SJSA1 (cell line): ENCODE measurements at regions not wholly inside any gene's neighbourhood (a gene's known extent, or its start where the extent isn't known, plus 50 kb on each side); places are given as distances from the start of the nearest gene placed in this dataset.

Experiments
- DNase-seq, 2 experiments: peaks; one replicate each; pipeline ENCODE4 v3.0.0-alpha.2; 2015 to 2020; ENCODE audit warnings: low spot score in 2 of 2, low read depth in 1 of 2
- H3K27ac ChIP-seq: fragments of 250-450 bp; sonication (Bioruptor Pico); 2 replicates; pipeline ENCODE4 v1.5.1; 2020; ENCODE audit warnings: mild to moderate bottlenecking, moderate library complexity
- H3K27me3 ChIP-seq: fragments of 250-450 bp; sonication (Bioruptor Pico); replicated peaks from 2 replicates; pipeline ENCODE4 v1.5.1; 2020; ENCODE audit warnings: mild to moderate bottlenecking, moderate library complexity
- H3K36me3 ChIP-seq: fragments of 250-450 bp; sonication (Bioruptor Pico); 2 replicates; pipeline ENCODE4 v1.5.1; 2020; ENCODE audit warnings: mild to moderate bottlenecking
- H3K4me1 ChIP-seq: fragments of 250-450 bp; sonication (Bioruptor Pico); replicated peaks from 2 replicates; pipeline ENCODE4 v1.6.1; 2021; ENCODE audit warnings: mild to moderate bottlenecking
- H3K4me3 ChIP-seq: fragments of 250-450 bp; sonication (Bioruptor Pico); 2 replicates; pipeline ENCODE4 v1.5.1; 2020; ENCODE audit warnings: mild to moderate bottlenecking
- H3K9me3 ChIP-seq: fragments of 250-450 bp; sonication (Bioruptor Pico); replicated peaks from 2 replicates; pipeline ENCODE4 v1.5.1; 2020; ENCODE audit warnings: mild to moderate bottlenecking

- Histone ChIP-seq H3K27ac (no peak overlapping the region), H3K4me3 (no peak overlapping the region)
- peak in 1 of 2 experiments; percentile 37 for DNase-seq
Observed at GRCh38 chr4:17058916-17059741, 160.7 kb upstream of the LDB2 start.

GRCh38 chr4:17058536-17058915 is 160.1 kb upstream of the LDB2 start:
- H3K4me1 ChIP-seq: peaks cover 20% of the 10 kb centered on the region
- H3K9me3 ChIP-seq: no peaks in the 10 kb centered on the region
- H3K27ac ChIP-seq: no peak overlapping the region
- no peak overlapping the region for H3K4me3 ChIP-seq
- no peaks in the 10 kb centered on the region for H3K36me3 ChIP-seq
- no peaks in the 10 kb centered on the region for H3K27me3 ChIP-seq
- no peak for DNase-seq

More at GRCh38 chr4:17058916-17059741, 160.7 kb upstream of the LDB2 start:
- Histone ChIP-seq H3K36me3 (no peaks in the 10 kb centered on the region), H3K9me3 (no peaks in the 10 kb centered on the region), H3K4me1 (peaks cover 26% of the 10 kb centered on the region), H3K27me3 (no peaks in the 10 kb centered on the region)

DNA sequence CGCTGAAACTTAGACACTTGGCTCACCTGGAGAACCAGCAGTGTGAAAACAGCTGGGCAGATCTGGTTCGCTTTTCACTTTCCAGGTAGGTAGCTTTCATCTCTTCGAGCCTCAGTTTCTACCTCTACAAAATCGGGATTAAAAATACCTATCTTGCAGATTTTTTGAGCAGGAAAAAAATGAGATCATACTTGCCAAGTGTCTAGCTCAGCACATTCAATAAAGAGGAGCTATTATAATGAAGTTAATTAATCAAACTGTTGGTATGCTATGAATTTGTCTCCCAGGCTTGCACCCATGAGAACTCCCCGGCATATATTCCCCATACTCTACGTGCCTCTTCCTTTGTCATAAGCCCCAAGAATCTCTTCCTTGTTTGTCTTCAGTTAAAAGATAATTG is 158.6 kb upstream of the LDB2 start:
- Histone ChIP-seq H3K27ac (no peak overlapping the region), H3K36me3 (no peaks in the 10 kb centered on the region)
- no peak for DNase-seq

GRCh38 chr4:17055788-17056187 is 157.3 kb upstream of the LDB2 start:
- no peaks in the 10 kb centered on the region for H3K9me3 ChIP-seq
- no peak overlapping the region for H3K27ac ChIP-seq
- H3K36me3 ChIP-seq: no peaks in the 10 kb centered on the region
- peak in 1 of 2 experiments; percentile 28 for DNase-seq
- H3K4me3 ChIP-seq: no peak overlapping the region
- H3K4me1 ChIP-seq: peaks cover 13% of the 10 kb centered on the region
- no peaks in the 10 kb centered on the region for H3K27me3 ChIP-seq

More for the DNA sequence above, 158.6 kb upstream of the LDB2 start:
- peaks cover 13% of the 10 kb centered on the region for H3K4me1 ChIP-seq
- no peaks in the 10 kb centered on the region for H3K27me3 ChIP-seq
- H3K4me3 ChIP-seq: no peak overlapping the region
- H3K9me3 ChIP-seq: no peaks in the 10 kb centered on the region

GRCh38 chr4:17045866-17046265 is 147.4 kb upstream of the LDB2 start:
- Histone ChIP-seq H3K4me3 (no peak overlapping the region), H3K27ac (no peak overlapping the region), H3K9me3 (0 out of 2 replicates have a peak, but pooled peaks cover 6% of the 10 kb centered on the region), H3K27me3 (no peaks in the 10 kb centered on the region), H3K36me3 (no peaks in the 10 kb centered on the region), H3K4me1 (no peaks in the 10 kb centered on the region)
- DNase-seq: no peak

- Histone ChIP-seq H3K36me3 (no peaks in the 10 kb centered on the region), H3K27ac (no peak overlapping the region), H3K9me3 (no peaks in the 10 kb centered on the region), H3K4me1 (no peaks in the 10 kb centered on the region), H3K4me3 (no peak overlapping the region), H3K27me3 (no peaks in the 10 kb centered on the region)
- no peak for DNase-seq
Observed at GRCh38 chr4:17038510-17039176, 140.2 kb upstream of the LDB2 start.

DNA sequence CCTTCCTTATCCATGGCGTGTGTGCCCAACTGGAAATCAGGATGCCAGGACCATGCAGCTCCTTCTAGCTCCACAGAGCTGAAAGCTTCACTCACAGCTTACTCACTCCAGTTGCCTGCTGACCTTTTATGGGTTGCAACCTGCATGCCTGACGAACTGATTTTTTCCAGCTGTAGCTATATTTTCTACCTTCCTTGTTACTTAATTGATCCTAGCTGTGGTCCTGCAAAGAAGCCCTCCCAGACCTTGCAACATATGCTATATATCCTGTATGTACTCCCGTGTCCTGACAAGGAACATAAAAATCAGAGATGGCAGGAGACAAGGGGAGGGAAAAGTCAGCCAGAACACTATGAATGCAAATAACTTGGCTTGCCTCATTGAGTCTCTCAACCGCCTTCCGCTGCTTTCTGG is 135.3 kb upstream of the LDB2 start:
- Histone ChIP-seq H3K4me1 (peaks cover 29% of the 10 kb centered on the region), H3K9me3 (no peaks in the 10 kb centered on the region), H3K36me3 (no peaks in the 10 kb centered on the region), H3K27me3 (no peaks in the 10 kb centered on the region), H3K27ac (no peak overlapping the region), H3K4me3 (no peak overlapping the region)
- DNase-seq: no peak

DNA sequence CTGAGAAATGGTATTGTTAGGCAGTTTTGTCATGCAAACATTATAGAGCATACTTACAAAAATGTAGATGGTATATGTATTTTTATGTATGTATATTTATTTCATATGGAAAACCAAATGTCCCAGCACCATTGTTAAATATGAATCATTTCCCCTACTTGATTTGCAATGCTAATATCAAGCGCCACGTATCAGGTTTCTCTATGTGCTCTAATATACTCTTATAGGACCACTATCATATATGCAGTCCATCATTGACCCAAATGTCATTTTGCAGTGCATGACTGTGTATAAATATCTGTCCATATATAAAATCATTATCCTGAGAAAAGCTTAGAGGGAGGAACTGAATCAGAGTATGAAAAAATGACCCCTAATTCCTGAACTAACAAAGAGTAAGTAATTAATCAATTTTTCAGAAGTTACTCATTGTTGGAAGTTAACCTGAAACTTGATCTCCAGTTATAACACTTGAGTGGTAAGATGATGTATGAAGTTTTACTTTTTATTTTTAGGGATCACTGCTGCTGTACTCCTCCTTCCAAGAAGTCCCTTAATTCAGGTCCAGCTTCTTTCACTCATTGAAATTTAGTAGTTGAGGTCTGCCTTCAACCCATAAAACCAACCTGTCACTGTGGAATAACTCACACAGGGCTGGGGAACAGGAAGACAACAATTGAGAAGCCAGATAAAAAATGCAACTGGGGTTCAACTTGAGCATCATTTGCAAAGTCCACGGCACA is 134.8 kb upstream of the LDB2 start:
- Histone ChIP-seq H3K9me3 (peaks cover 3% of the 10 kb centered on the region; the same call in 1 of the 2 replicates), H3K4me3 (no peak overlapping the region), H3K27ac (no peak overlapping the region), H3K27me3 (no peaks in the 10 kb centered on the region), H3K36me3 (no peaks in the 10 kb centered on the region), H3K4me1 (peaks cover 33% of the 10 kb centered on the region)
- no peak for DNase-seq

DNA sequence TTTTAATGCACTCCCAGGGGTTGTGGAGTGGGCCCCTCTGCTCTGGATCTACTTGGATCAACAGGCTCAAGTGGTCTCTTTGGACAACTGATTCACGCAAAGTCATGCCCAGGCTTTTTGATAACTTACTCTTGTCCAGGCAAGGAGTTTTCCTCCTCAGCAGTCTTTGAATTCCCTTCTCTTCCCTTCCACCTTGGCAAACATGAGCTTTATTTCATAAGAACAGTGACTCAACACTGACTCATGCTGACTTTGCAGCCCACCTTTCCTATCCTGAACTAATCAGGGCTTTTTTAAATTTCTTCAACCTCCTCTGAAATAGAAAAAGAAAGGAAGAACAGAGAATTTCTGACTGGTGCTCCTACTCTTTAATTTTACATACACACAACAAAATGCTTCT is 132.1 kb upstream of the LDB2 start:
- DNase-seq: peak; percentile 67 to 91
- Histone ChIP-seq H3K4me1 (peaks cover 48% of the 10 kb centered on the region), H3K27ac (peak overlapping the region; percentile 78), H3K9me3 (peaks cover 8% of the 10 kb centered on the region; the same call in 1 of the 2 replicates), H3K36me3 (no peaks in the 10 kb centered on the region), H3K4me3 (no peak overlapping the region), H3K27me3 (no peaks in the 10 kb centered on the region)

DNA sequence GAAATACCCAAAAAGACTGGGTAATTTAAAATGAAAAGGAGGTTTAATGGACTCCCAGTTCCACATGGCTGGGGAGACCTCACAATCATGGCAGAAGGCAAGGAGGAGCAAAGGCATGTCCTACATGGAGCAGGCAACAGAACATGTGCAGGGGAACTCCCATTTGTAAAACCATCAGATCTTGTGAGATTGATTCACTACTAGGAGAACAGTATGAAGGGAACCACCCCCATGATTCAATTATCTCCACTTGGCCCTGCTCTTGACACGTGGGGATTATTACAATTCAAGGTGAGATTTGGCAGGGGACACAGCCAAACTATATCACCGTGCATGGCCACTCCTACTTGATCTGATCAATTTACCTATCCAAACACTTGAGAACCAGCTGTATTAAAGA is 131.5 kb upstream of the LDB2 start:
- no peak for DNase-seq
- H3K36me3 ChIP-seq: no peaks in the 10 kb centered on the region
- H3K4me3 ChIP-seq: no peak overlapping the region
- H3K27ac ChIP-seq: peak overlapping the region; percentile 78
- H3K9me3 ChIP-seq: peaks cover 8% of the 10 kb centered on the region; the same call in 1 of the 2 replicates
- peaks cover 48% of the 10 kb centered on the region for H3K4me1 ChIP-seq
- H3K27me3 ChIP-seq: no peaks in the 10 kb centered on the region

DNA sequence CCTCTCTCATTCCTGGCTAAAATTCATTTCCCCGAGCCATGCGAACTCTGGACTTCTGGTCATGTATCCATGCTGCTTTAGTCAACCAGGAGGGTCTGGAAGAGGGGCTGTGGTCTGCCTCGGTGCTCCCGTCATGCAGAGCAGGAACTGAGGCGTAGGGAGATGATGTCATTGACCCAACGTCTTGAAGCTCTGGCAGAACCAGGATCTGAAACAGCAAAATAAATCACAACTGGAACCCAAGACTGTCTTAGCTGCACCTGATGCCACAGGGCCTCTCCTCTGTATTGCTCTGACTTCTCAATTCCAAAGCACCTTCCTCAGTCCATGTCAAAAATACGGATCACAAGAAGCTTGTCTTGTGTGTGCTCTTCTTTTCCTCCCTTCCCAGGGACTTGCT is 131.0 kb upstream of the LDB2 start:
- no peak for DNase-seq
- Histone ChIP-seq H3K36me3 (no peaks in the 10 kb centered on the region), H3K9me3 (peaks cover 8% of the 10 kb centered on the region; the same call in 1 of the 2 replicates), H3K4me3 (no peak overlapping the region), H3K27me3 (no peaks in the 10 kb centered on the region), H3K27ac (peak overlapping the region; percentile 78), H3K4me1 (peaks cover 48% of the 10 kb centered on the region)

DNA sequence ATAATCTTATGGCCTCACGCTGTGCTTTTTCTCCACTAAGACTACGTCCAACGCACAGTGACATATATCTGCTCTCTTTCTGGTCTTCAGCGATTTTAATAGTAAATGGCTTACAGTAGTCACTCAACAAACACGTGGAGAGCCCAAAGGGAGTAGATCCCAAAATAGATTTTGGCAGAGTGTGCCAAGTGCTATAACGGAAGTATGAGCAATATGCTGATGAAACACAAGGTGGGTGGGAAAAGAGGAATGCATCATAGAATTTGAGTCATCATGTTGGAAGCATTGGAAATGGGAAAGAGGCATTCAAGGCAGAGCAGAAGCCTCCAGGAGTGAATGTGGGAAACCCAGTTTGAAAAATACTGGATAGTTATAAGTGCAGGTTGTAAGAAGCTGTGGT is 129.1 kb upstream of the LDB2 start:
- Histone ChIP-seq H3K27ac (peak overlapping the region; percentile 73), H3K36me3 (no peaks in the 10 kb centered on the region), H3K4me1 (peaks cover 48% of the 10 kb centered on the region), H3K27me3 (no peaks in the 10 kb centered on the region), H3K4me3 (no peak overlapping the region), H3K9me3 (peaks cover 8% of the 10 kb centered on the region; the same call in 1 of the 2 replicates)
- DNase-seq: peak; percentile 87 to 94

GRCh38 chr4:17024425-17024824 is 126.0 kb upstream of the LDB2 start:
- DNase-seq: no peak

More at GRCh38 chr4:17024425-17024824, 126.0 kb upstream of the LDB2 start:
- peaks cover 21% of the 10 kb centered on the region for H3K4me1 ChIP-seq
- no peak overlapping the region for H3K4me3 ChIP-seq
- H3K27me3 ChIP-seq: no peaks in the 10 kb centered on the region
- H3K9me3 ChIP-seq: peaks cover 8% of the 10 kb centered on the region; the same call in 1 of the 2 replicates
- no peaks in the 10 kb centered on the region for H3K36me3 ChIP-seq
- no peak overlapping the region for H3K27ac ChIP-seq
